NCI-H1930 (cell line): ENCODE measurements at regions not wholly inside any gene's neighbourhood (a gene's known extent, or its start where the extent isn't known, plus 50 kb on each side); places are given as distances from the start of the nearest gene placed in this dataset.

Source experiments
- DNase-seq, 2 experiments: peaks; one replicate each; lab custom pipeline; 2025; lab: John Stamatoyannopoulos, UW

- no peak for DNase-seq
Observed at GRCh38 chr10:85225311-85225710, 896.9 kb downstream of the CCSER2 start.

- DNase-seq: no peak
Observed at GRCh38 chr10:85226596-85226995, 898.2 kb downstream of the CCSER2 start.

GRCh38 chr10:85228726-85229125 is 900.3 kb downstream of the CCSER2 start:
- DNase-seq: no peak

- no peak for DNase-seq
Observed at GRCh38 chr10:85231534-85232270, 903.3 kb downstream of the CCSER2 start.

GRCh38 chr10:85235258-85235657 is 906.9 kb downstream of the CCSER2 start:
- no peak for DNase-seq

GRCh38 chr10:85238676-85239075 is 910.3 kb downstream of the CCSER2 start:
- no peak for DNase-seq

- no peak for DNase-seq
Observed at GRCh38 chr10:85250304-85250703, 921.9 kb downstream of the CCSER2 start.

GRCh38 chr10:85256481-85256880 is 928.1 kb downstream of the CCSER2 start:
- peak; percentile 66 to 67 for DNase-seq

GRCh38 chr10:85259908-85260307 is 931.5 kb downstream of the CCSER2 start:
- no peak for DNase-seq

GRCh38 chr10:85262992-85263391 is 934.6 kb downstream of the CCSER2 start:
- DNase-seq: no peak

- no peak for DNase-seq
Observed at GRCh38 chr10:85265121-85265520, 936.7 kb downstream of the CCSER2 start.

GRCh38 chr10:85266808-85267207 is 938.4 kb downstream of the CCSER2 start:
- no peak for DNase-seq

- no peak for DNase-seq
Observed at GRCh38 chr10:85280014-85280413, 951.6 kb downstream of the CCSER2 start.

- DNase-seq: no peak
Observed at GRCh38 chr10:85284778-85285770, 956.7 kb downstream of the CCSER2 start.

- DNase-seq: no peak
Observed at GRCh38 chr10:85293483-85293882, 965.1 kb downstream of the CCSER2 start.

- DNase-seq: no peak
Observed at GRCh38 chr10:85311613-85312337, 983.4 kb downstream of the CCSER2 start.

- no peak for DNase-seq
Observed at GRCh38 chr10:85315657-85316056, 987.3 kb downstream of the CCSER2 start.

- no peak for DNase-seq
Observed at GRCh38 chr10:85316276-85316675, 987.9 kb downstream of the CCSER2 start.

- no peak for DNase-seq
Observed at GRCh38 chr10:85317827-85318226, 989.4 kb downstream of the CCSER2 start.

- DNase-seq: no peak
Observed at GRCh38 chr10:85318809-85319807, 990.7 kb downstream of the CCSER2 start.

- DNase-seq: no peak
Observed at GRCh38 chr10:85319826-85320225, 991.4 kb downstream of the CCSER2 start.
